NCI-H2196 treated with DMSO at 0.1 percent for 48 hours (cell line): ENCODE measurements at regions not wholly inside any gene's neighbourhood (a gene's known extent, or its start where the extent isn't known, plus 50 kb on each side); places are given as distances from the start of the nearest gene placed in this dataset.
"Not testable (repeated sequence)": the region's sequence is repeated elsewhere in the genome, so short reads cannot be mapped to it uniquely, and the experiment has no call there.

ENCODE experiments used
- DNase-seq: peaks from one replicate; lab custom pipeline; 2025; ENCODE audit not compliant: unreplicated experiment; lab: John Stamatoyannopoulos, UW

DNA sequence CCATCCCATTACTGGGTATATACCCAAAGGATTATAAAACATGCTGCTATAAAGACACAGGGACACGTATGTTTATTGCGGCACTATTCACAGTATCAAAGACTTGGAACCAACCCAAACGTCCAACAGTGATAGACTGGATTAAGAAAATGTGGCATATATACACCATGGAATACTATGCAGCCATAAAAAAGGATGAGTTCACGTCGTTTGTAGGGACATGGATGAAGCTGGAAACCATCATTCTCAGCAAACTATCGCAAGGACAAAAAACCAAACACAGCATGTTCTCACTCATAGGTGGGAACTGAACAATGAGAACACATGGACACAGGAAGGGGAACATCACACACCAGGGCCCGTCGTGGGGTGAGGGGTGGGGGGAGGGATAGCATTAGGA, 106.1 kb downstream of the CHD1L start:
- not testable (repeated sequence) for DNase-seq

DNA sequence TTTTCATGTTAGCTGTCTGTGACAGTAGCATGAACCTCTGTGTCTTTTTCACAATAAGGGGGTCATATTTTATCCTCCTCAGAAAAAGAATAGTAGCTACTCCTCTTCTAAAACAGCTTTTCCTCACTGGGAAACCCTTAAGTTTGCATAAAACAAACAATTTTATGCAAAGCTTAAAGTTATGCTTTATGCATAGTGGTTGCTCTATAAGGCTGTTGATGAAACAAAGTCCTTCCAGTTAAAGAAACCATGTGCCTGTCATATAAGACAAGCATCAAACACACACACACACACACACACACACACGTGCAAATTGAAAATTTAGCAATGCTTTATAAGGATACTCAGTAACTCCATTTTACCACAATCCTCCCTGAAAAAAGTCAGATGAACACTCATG, 107.0 kb downstream of the CHD1L start:
- no peak for DNase-seq

DNA sequence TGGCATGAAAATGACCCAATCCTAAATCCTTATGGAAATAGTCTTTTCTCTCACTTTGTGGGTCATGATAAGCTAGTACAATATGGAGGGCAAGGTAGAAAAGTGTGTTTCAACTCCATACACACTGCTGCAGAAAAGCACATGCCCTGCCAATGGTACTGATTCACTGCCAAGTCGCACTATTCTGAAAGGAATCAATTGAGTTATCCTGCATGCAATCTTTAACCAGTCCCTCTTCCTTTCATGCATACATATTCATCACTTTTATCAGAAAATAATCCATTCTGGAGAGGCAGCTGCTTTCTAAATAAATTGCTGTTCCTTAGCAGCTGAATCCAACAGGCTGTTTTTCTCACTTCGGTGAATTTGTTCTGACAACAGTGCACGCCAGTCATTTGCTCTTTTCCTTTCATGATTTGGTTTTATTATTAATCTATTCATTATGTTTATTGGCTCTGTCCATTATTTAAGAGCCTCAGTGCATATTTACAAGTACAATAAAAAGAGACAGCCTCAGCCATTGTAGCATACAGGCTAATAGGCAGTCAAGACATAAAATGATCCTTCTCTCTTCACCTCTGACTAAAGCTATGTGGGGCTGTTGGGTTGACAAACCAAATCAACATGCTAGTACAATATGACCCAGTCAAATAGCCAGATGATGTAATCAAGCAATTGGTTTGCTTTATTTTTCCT, 108.8 kb downstream of the CHD1L start:
- no peak for DNase-seq

DNA sequence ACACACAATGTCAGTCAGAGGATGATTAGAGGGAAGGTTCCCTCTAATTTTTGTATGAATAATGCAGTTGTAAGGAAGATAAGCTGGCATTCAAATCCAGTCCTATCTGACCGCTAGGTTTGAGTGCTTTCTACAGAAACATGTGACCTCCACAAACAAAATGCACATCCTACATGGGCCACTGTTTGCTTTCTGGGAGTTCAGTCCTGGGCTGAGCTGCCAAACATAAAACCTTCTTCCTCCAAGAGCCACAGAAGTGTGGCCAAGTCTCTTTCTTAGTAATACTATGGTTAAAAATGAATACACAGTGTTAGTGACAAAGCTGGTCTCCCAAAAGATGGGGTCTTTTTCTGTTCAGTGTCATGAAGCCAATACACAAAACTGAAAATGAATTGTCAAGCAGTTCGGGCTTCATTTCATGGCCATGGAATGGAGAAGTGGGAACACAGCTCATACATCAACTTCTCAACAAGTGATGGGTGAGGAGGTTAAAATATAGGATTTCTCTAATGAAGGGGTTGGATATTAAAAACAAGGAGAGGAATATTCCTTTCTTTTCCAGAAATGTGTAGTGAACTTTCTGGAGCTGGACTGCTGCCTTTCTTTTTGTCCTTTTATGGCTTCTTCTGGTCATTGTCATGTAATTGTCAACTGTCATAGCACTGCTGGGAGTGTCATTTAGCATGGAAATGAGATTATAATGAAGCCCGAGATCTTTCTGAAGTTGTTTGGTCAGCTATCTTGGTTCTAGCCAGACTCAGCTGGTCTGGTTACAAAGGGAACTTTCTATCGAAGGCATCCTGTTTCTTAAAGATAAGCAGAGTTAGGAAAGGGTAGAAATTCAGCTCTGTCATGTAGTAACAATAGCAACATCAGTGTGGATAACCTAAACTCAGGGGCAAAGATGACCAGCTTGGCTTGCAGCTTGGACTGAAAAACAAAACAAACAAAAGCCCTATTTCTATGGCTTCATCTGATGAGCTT, 135.1 kb downstream of the CHD1L start:
- DNase-seq: no peak

DNA sequence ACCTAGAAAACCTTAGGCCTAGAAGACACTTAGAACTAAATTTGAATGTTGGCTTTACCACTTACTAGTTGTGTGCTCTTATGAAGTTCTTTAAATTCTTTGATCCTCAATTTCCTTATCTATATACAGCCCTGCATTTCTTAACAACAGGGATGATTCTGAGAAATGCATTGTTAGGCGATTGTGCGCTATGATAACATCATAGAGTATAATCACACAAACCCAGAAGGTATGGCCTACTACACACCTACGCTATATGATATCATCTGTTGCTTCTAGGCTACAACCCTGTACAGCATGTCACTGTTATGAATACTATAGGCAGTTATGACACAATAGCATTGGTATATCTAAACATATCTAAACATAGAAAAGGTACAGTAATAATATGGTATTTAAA, 137.4 kb downstream of the CHD1L start:
- no peak for DNase-seq

DNA sequence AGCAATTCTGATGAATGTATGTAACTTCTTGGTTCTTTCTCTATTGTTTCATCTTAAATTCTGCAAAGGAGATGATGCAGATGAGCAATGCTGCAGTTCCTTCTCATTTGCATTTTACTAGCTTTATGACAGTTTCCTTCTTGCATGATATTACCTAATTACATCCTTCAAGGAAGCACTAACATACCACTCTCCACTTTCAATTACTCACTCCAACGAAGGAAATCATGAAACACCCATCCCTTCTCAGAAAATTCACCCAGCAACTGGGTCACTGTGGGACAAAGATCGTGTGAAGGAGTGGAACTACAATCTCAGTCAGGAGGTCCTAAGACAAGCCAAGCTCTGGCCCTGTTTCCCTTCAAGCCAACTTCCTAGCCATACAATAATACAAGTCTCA, 142.3 kb downstream of the CHD1L start:
- no peak for DNase-seq

DNA sequence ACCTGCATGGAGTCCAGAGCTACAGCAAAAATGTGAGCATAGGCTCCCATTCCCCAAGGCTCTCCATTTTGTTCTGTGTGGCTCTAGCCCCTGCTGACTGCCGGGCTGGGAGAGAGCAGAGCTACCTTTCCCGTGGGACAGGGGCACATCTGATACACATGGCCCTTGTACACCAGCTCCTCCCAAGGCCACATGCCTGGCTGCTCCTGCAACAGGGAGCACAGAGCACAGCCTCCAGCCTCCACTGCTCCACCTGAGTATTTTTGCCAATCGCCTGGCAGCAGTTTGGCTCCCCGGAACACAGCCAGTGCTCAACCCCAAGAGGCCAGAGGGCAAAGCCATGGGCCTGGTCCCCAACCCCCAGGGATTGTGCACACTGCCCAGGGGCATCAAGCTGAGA, 146.5 kb downstream of the CHD1L start:
- no peak for DNase-seq

DNA sequence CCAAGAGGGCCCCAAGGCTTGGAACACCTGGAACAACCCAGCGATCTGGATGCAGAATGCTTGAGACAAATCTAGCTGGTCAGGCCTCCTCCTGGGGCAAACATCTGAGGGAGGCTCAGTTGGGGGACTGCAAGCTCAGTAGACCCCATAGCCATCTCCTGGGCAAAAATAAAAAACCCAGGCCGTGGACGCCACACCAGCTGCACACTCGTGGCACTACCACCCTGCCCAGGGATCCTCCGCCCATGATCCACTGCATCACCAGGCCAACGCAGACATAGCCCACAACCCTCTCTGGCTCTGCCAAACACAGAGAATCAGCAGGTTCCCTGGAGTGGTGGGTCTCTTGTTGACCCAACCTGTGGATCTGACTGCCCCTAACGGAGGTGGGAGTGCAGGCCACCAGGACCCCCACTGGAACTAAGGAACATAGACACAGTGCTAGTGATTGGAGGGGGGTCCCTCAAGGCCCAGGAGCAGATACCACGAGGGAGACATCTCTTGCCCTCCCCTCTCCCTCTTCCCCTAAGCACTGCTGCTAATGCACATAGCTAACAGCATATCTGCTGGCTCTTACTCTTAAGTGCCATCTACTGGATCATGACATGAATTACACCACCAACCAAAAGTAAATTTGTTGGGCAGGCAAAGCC, 147.2 kb downstream of the CHD1L start:
- DNase-seq: peak; percentile 22

DNA sequence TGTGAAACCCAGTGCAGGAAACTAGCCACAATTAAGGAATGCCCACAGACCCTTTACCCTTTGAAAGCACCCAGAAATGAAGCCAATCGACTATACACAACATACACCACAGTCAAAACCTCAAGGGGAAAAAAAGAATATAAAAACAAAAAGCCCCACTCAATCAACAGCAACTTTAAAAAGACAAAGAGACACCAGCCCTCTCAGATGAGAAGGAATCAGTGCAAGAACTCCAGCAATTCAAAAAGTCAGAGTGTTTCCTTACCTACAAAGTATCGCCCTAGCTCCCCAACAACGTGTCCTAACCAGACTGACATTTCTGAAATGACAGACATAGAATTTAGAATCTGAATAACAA, 147.7 kb downstream of the CHD1L start:
- no peak for DNase-seq

DNA sequence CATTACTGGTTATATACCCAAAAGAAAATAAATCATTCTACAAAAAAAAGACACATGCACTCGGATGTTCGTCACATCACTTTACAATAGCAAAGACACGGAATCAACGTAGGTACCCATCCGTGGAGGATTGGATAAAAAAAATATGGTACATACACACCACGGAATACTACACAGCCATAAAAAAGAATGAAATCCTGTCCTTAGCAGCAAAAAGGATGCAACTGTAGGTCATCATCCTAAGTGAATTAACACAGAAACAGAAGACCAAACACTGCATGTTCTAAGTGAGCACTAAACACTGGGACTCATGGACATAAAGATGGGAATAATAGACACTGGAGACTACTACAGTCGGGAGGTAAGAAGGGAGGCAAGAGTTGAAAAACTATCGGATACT, 148.6 kb downstream of the CHD1L start:
- DNase-seq: no peak

DNA sequence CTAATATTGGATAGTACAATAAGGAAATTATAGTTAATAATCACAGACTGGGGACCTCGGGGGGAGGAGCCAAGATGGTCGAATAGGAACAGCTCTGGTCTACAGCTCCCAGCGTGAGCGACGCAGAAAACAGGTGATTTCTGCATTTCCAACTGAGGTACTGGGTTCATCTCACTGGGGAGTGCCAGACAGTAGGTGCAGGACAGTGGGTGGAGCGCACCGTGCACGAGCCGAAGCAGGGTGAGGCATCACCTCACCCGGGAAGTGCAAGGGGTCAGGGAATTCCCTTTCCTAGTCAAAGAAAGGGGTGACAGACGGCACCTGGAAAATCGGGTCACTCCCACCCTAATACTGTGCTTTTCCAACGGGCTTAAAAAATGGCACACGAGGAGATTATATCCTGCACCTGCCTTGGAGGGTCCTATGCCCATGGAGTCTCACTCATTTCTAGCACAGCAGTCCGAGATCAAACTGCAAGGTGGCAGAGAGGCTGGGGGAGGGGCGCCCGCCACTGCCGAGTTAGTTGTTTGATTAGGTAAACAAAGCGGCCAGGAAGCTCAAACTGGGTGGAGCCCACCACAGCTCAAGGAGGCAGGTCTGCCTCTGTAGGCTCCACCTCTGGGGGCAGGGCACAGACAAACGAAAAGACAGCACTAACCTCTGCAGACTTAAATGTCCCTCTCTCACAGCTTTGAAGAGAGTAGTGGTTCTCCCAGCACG, 138.8 kb upstream of the BCL9 start:
- DNase-seq: not testable (repeated sequence)

DNA sequence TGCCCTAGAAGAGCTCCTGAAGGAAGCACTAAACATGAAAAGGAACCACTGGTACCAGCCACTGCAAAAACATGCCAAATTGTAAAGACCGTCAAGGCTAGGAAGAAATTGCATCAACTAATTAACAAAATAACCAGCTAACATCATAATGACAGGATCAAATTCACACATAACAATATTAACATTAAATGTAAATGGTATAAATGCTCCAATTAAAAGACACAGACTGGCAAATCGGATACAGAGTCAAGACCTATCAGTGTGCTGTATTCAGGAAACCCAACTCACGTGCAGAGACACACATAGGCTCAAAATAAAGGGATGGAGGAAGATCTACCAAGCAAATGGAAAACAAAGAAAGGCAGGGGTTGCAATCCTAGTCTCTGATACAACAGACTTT, 137.0 kb upstream of the BCL9 start:
- not testable (repeated sequence) for DNase-seq

DNA sequence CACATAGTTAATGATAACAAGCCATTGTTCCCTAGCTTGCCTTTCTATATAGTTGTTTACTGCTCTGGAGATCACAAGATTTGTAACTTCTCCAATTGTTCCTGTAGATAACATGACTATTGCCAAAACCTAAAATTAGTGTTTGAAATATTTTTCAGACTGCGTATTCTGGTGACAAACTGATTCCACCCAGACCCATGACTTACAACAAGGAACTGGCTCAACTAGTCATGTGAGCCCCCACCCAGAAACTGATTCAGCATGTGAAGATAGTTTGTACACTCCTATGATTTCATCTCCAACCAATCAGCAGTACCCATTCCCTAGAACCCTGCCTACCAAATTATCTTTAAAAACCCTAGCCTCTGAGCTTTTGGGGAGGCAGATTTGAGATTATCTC, 131.4 kb upstream of the BCL9 start:
- DNase-seq: no peak

DNA sequence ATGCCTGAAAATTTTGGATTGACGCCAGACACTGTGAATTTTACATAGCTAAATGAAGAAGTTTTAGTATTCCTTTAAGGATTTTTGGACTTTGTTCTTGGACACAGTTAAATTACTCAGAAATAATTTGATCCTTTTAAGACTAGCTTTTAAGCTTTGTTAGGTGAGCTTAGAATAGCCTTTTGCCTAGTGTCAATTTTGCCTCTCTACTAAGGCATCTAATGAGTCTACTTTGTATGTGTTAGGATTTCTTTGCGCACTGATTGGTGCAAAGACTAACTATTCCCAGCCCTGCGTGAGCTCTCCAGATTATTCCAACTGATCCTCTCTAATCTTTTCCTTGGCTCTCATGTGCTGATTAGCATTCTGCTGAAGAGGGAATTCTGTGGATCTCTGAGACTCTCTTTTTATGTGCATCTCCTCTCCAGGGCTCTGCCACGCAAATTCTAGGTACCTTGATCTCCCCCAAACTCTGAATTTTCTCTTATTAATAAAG, 128.1 kb upstream of the BCL9 start:
- DNase-seq: no peak

DNA sequence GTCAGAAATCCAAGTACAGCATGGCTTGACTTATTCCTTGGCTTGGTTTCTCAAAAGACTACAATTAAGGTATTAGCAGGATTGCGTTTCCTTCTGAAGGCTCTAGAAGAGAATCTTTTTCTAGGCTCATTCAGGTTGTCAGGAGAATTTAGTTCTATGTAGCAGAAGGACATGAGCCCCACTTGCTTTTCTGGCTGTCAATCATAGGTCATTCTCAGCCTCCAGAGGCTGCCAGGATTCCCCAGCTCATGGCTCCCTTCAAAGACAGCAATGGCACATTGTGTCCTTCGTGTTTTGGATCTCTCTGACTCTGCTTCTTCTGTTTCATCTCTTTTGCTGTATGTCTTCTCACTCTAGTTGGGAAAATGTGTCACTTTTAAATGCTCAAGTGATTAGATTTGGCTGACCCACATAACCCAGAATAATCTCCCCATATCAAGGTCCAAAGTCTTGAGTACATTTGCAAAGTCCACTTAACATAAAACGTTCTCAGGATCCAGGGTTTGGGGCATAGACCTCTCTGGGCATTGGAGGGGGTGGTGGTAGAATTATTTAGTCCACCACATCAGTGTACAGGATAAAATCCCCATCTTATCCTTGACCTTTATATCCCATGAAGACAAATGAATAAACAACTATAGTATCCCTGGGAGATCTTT, 126.7 kb upstream of the BCL9 start:
- DNase-seq: no peak

DNA sequence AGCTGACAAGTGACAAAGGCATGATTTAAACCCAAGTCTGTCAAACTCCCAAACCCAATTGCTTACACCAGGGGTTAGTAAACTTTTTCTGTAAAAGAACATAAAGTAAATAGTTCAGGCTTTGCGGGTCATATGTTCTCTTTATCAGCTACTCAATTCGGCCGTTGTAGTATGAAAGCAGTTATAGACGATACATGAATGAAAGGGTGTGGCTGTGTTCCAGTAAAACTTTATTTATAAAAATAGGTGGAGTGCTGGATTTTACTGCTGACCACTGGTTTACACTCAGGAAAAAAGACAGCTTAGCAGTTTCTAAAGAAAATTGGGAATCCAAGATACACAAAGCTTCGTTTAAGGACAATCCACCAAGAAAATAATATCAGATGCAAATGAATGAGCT, 124.3 kb upstream of the BCL9 start:
- no peak for DNase-seq

DNA sequence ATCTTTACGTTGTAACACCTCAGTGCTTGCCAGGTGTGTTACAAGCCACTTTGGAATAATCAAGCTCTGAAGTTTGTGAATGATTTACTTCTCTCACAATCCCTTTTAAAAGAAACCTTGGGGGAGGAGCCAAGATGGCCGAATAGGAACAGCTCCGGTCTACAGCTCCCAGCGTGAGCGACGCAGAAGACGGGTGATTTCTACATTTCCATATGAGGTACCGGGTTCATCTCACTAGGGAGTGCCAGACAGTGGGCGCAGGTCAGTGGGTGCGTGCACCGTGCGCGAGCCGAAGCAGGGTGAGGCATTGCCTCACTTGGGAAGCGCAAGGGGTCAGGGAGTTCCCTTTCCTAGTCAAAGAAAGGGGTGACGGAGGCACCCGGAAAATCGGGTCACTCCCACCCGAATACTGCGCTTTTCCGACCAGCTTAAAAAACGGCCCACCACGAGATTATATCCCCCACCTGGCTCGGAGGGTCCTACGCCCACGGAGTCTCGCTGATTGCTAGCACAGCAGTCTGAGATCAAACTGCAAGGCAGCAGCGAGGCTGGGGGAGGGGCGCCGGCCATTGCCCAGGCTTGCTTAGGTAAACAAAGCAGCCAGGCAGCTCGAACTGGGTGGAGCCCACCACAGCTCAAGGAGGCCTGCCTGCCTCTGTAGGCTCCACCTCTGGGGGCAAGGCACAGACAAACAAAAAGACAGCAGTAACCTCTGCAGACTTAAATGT, 118.0 kb upstream of the BCL9 start:
- DNase-seq: not testable (repeated sequence)

DNA sequence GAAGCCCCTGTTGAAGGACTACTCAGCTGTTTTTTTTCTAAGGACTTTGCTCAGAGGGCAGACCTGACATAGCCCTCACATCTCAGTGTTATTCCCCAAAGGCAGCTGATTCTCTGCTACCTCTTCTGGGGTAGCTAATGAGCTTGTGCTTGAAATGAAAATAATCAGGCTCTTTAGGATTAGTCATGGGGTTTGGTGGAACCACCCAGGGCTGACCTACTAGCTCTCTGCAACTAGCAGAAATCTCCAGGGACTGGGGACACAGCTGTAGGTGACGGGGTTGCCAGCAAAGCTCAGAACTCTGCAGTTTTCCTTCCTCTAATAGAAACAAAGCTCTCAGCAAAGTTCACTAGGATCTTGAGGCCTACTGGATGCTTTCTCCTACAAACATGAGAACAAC, 106.4 kb upstream of the BCL9 start:
- no peak for DNase-seq

DNA sequence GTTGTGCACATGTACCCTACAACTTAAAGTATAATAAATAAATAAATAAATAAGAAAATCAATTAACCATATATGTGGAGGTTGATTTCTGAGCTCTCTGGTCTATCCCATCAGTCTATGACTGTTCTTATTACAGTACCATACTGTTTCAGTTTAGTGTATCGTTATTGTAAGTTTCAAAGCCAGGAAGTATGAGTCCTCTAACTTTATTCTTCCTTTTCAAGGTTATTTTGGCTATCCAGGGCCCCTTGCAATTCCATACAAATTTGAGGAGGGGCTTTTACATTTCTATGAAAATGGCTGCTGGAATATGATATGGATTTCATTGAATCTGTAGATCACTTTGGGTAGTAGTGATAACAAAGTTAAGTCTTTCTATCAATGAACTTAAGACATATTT, 96.9 kb upstream of the BCL9 start:
- no peak for DNase-seq

DNA sequence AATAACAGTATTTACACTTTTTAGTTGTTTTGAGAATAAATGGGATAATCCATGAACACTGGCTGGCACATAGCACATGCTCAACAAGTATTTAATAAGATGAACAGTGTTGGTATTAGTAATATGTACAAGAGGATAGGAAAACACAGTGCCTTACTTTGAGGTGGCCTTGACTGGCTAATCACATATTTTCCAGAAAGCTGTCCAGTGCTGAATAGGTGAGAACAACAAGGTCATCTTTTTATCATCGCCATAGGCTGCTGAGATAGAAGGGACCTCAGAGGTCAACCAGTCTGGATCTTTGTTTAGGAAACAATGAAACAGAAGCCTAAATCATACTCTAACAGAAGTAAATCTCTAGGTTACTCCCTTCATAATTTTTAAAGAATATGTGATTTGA, 89.7 kb upstream of the BCL9 start:
- no peak for DNase-seq
